H9 (cell line): ENCODE measurements at regions not wholly inside any gene's neighbourhood (a gene's known extent, or its start where the extent isn't known, plus 50 kb on each side); places are given as distances from the start of the nearest gene placed in this dataset.

Experiments
- DNase-seq: peaks from one replicate; pipeline ENCODE4 v3.0.0-alpha.2; 2017
- H2AFZ ChIP-seq: one replicate; pipeline ENCODE4 v1.6.1; 2013; ENCODE audit warnings: mild to moderate bottlenecking, low read length, control low read depth, moderate library complexity
- H2AK5ac ChIP-seq: 2 replicates; pipeline ENCODE4 v1.6.1; 2013; ENCODE audit warnings: low read length, control low read depth, mixed read lengths; ENCODE audit not compliant: insufficient read length
- H2BK120ac ChIP-seq: one replicate; pipeline ENCODE4 v1.6.1; 2013; ENCODE audit warnings: low read depth, mild to moderate bottlenecking, low read length, control low read depth, inconsistent platforms; ENCODE audit not compliant: poor library complexity, severe bottlenecking
- H2BK12ac ChIP-seq: 2 replicates; pipeline ENCODE4 v1.6.1; 2013; ENCODE audit warnings: low read length, control low read depth, mixed read lengths, low read depth; ENCODE audit not compliant: insufficient read length
- H2BK15ac ChIP-seq: 2 replicates; pipeline ENCODE4 v1.6.1; 2013; ENCODE audit warnings: low read depth, low read length, control low read depth
- H2BK20ac ChIP-seq: one replicate; pipeline ENCODE4 v1.6.1; 2013; ENCODE audit warnings: low read depth, mild to moderate bottlenecking, low read length, control low read depth, inconsistent platforms; ENCODE audit not compliant: poor library complexity, severe bottlenecking
- H2BK5ac ChIP-seq: 2 replicates; pipeline ENCODE4 v1.6.1; 2013; ENCODE audit warnings: low read length, control low read depth, mixed read lengths; ENCODE audit not compliant: insufficient read length
- H3K14ac ChIP-seq: 2 replicates; pipeline ENCODE4 v1.6.1; 2013; ENCODE audit warnings: low read length, control low read depth; ENCODE audit not compliant: insufficient read depth
- H3K18ac ChIP-seq: 2 replicates; pipeline ENCODE4 v1.6.1; 2013; ENCODE audit warnings: low read depth, mild to moderate bottlenecking, mixed read lengths, low read length, control low read depth; ENCODE audit not compliant: insufficient read length
- H3K23ac ChIP-seq: 2 replicates; pipeline ENCODE4 v1.6.1; 2013; ENCODE audit warnings: low read length, control low read depth, mixed read lengths, low read depth; ENCODE audit not compliant: insufficient read length
- H3K23me2 ChIP-seq: 2 replicates; pipeline ENCODE4 v1.6.1; 2013; ENCODE audit warnings: low read depth, mild to moderate bottlenecking, mixed read lengths, low read length, control low read depth; ENCODE audit not compliant: insufficient read length, poor library complexity, severe bottlenecking
- H3K27ac ChIP-seq: 2 replicates; pipeline ENCODE4 v1.5.1; 2013; ENCODE audit warnings: low read length, control low read depth, mixed read lengths, low read depth; ENCODE audit not compliant: insufficient read length
- H3K27me3 ChIP-seq: 2 replicates; pipeline ENCODE4 v1.6.1; 2013; ENCODE audit warnings: low read length, control low read depth, inconsistent platforms; ENCODE audit not compliant: insufficient read depth
- H3K4ac ChIP-seq: 2 replicates; pipeline ENCODE4 v1.6.1; 2013; ENCODE audit warnings: low read depth, mild to moderate bottlenecking, control low read depth, inconsistent platforms, low read length, moderate library complexity
- H3K4me1 ChIP-seq: 2 replicates; pipeline ENCODE4 v1.6.1; 2013; ENCODE audit warnings: low read length, control low read depth, inconsistent platforms; ENCODE audit not compliant: insufficient read depth
- H3K4me2 ChIP-seq: 2 replicates; pipeline ENCODE4 v1.6.1; 2013; ENCODE audit warnings: low read length, control low read depth, mixed read lengths; ENCODE audit not compliant: insufficient read length, insufficient read depth
- H3K56ac ChIP-seq: 2 replicates; pipeline ENCODE4 v1.6.1; 2013; ENCODE audit warnings: low read depth, mild to moderate bottlenecking, mixed read lengths, low read length, control low read depth; ENCODE audit not compliant: insufficient read length
- H3K79me1 ChIP-seq: 2 replicates; pipeline ENCODE4 v1.6.1; 2013; ENCODE audit warnings: low read depth, mild to moderate bottlenecking, moderate library complexity, low read length, control low read depth, inconsistent platforms; ENCODE audit not compliant: insufficient read depth, poor library complexity, severe bottlenecking
- H3K79me2 ChIP-seq: 2 replicates; pipeline ENCODE4 v1.6.1; 2013; ENCODE audit warnings: low read length, control low read depth, inconsistent platforms; ENCODE audit not compliant: insufficient read depth
- H3K9ac ChIP-seq: 2 replicates; pipeline ENCODE4 v1.6.1; 2013; ENCODE audit warnings: low read length, control low read depth, mixed read lengths; ENCODE audit not compliant: insufficient read length; ENCODE audit errors: extremely low read depth
- H3K9me3 ChIP-seq: one replicate; pipeline ENCODE4 v1.6.1; 2013; ENCODE audit warnings: low read depth, low read length, inconsistent platforms; ENCODE audit not compliant: control insufficient read depth
- H3T11ph ChIP-seq: one replicate; pipeline ENCODE4 v1.6.1; 2013; ENCODE audit warnings: mild to moderate bottlenecking, low read length, control low read depth, inconsistent platforms
- H4K20me1 ChIP-seq: one replicate; pipeline ENCODE4 v1.6.1; 2013; ENCODE audit not compliant: control insufficient read depth, insufficient read length, insufficient read depth
- H4K5ac ChIP-seq: 2 replicates; pipeline ENCODE4 v1.6.1; 2013; ENCODE audit warnings: low read depth, mild to moderate bottlenecking, mixed read lengths, low read length, control low read depth; ENCODE audit not compliant: insufficient read length
- H4K8ac ChIP-seq: replicated peaks from 2 replicates; pipeline ENCODE4 v1.6.1; 2013; ENCODE audit warnings: low read length, control low read depth, mixed read lengths, low read depth; ENCODE audit not compliant: insufficient read length
- H4K91ac ChIP-seq: 2 replicates; pipeline ENCODE4 v1.6.1; 2013; ENCODE audit warnings: low read depth, mild to moderate bottlenecking, moderate library complexity, mixed read lengths, low read length, control low read depth; ENCODE audit not compliant: insufficient read length
- H3K27ac Mint-ChIP-seq, 3 experiments: 2 replicates in 2 of 3; 3 replicates in 1 of 3; pipeline ENCODE4 v1.8.0; 2020 to 2021; ENCODE audit warnings: mixed read lengths in 3 of 3, mild to moderate bottlenecking in 1 of 3, moderate library complexity in 1 of 3
- H3K27me3 Mint-ChIP-seq: 2 replicates; pipeline ENCODE4 v1.8.0; 2021; ENCODE audit warnings: low read depth, mild to moderate bottlenecking, moderate library complexity, mixed read lengths
- H3K36me3 Mint-ChIP-seq, 3 experiments: 2 replicates in 2 of 3; 3 replicates in 1 of 3; pipeline ENCODE4 v1.8.0; 2020 to 2021; ENCODE audit warnings: low read depth in 3 of 3, mixed read lengths in 3 of 3; ENCODE audit not compliant: insufficient read depth in 1 of 3
- H3K4me1 Mint-ChIP-seq, 2 experiments: 2 replicates each; pipeline ENCODE4 v1.8.0; 2020; ENCODE audit warnings: mixed read lengths in 2 of 2
- H3K4me3 Mint-ChIP-seq, 2 experiments: 2 replicates in 1 of 2; 3 replicates in 1 of 2; pipeline ENCODE4 v1.8.0; 2020 to 2021; ENCODE audit warnings: mild to moderate bottlenecking in 2 of 2, mixed read lengths in 2 of 2, moderate library complexity in 1 of 2
- H3K9me3 Mint-ChIP-seq, 2 experiments: 2 replicates in 1 of 2; 3 replicates in 1 of 2; pipeline ENCODE4 v1.8.0; 2020; ENCODE audit warnings: mild to moderate bottlenecking in 2 of 2, mixed read lengths in 2 of 2, moderate library complexity in 1 of 2
- WGBS: extraction: QIAGEN DNeasy Blood & Tissue Kit; methylation state at CpG from one replicate; pipeline ENCODE4 v1.1.7; 2013; ENCODE audit warnings: missing lambda C conversion rate, low lambda C conversion rate, mixed read lengths; ENCODE audit not compliant: insufficient read length; ENCODE audit errors: extremely low coverage; 5-methylcytosine and 5-hydroxymethylcytosine counted together
- TF ChIP-seq, protein P1 (sequence below): fragments of 200-600 bp; sonication (generic); conservative IDR thresholded peaks from 3 replicates; pipeline ENCODE4 v1.8.0; 2021; ENCODE audit warnings: antibody characterized with exemption, mild to moderate bottlenecking

DNA sequence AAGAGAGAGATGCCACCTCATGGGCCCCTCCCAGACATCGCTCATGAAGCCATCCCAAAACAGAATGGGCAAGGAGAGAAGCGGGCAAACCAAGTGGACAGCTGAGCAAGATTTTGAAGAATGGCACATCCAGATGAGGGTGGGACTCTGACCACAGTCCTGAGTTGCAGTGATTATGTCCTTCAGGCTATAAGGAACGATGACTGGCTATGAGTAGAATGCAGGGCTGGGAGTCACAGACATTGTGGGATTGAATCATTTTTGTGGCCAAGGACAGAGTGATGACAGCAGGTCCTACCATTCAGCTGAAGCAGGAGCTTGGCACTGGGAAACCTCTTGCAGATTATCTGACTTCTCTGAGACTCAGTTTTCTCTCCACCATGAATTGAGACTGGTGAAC lies 245.7 kb upstream of the SLC30A5 start:
- no peak overlapping the region for H4K8ac ChIP-seq
- no peak overlapping the region for H2BK12ac ChIP-seq
- WGBS, result no CpG with 5 or more reads among the region's 3 CpGs
- no peak overlapping the region for H2AK5ac ChIP-seq
- no peaks in the 10 kb centered on the region for H3K27me3 ChIP-seq
- no peak overlapping the region for H3K27ac ChIP-seq
- H3K79me2 ChIP-seq, result no peaks in the 10 kb centered on the region
- no peak overlapping the region for H2BK20ac ChIP-seq
- no peak overlapping the region for H3K4me3 Mint-ChIP-seq
- no peak overlapping the region for H3K56ac ChIP-seq
- no peak overlapping the region for H3K9ac ChIP-seq
- no peaks in the 10 kb centered on the region for H3K79me1 ChIP-seq
- no peak overlapping the region for H2BK120ac ChIP-seq
- H3K18ac ChIP-seq, result no peak overlapping the region
- H3K23me2 ChIP-seq, result no peaks in the 10 kb centered on the region
- H3K23ac ChIP-seq, result no peak overlapping the region
- no peak overlapping the region for H4K91ac ChIP-seq
- H3K4me1 Mint-ChIP-seq, result peaks cover 11 to 12% of the 10 kb centered on the region in 2 experiments
- H3K9me3 ChIP-seq, result no peaks in the 10 kb centered on the region
- peaks cover 3% of the 10 kb centered on the region; the same call in 1 of the 2 replicates for H3K4me1 ChIP-seq
- H3K27me3 Mint-ChIP-seq, result no peaks in the 10 kb centered on the region
- DNase-seq, result no peak
- H3K36me3 Mint-ChIP-seq, result no peaks in the 10 kb centered on the region
- H3K9me3 Mint-ChIP-seq, result no peaks in the 10 kb centered on the region
- H2BK5ac ChIP-seq, result no peak overlapping the region
- H2BK15ac ChIP-seq, result no peak overlapping the region
- no peaks in the 10 kb centered on the region for H4K20me1 ChIP-seq
- no peak overlapping the region for H3K4ac ChIP-seq
- H3T11ph ChIP-seq, result no peak overlapping the region
- H3K4me2 ChIP-seq, result no peak overlapping the region
- TF ChIP-seq, protein P1, sequence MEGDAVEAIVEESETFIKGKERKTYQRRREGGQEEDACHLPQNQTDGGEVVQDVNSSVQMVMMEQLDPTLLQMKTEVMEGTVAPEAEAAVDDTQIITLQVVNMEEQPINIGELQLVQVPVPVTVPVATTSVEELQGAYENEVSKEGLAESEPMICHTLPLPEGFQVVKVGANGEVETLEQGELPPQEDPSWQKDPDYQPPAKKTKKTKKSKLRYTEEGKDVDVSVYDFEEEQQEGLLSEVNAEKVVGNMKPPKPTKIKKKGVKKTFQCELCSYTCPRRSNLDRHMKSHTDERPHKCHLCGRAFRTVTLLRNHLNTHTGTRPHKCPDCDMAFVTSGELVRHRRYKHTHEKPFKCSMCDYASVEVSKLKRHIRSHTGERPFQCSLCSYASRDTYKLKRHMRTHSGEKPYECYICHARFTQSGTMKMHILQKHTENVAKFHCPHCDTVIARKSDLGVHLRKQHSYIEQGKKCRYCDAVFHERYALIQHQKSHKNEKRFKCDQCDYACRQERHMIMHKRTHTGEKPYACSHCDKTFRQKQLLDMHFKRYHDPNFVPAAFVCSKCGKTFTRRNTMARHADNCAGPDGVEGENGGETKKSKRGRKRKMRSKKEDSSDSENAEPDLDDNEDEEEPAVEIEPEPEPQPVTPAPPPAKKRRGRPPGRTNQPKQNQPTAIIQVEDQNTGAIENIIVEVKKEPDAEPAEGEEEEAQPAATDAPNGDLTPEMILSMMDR, result no peak
- H2AFZ ChIP-seq, result no peak overlapping the region
- no peak overlapping the region for H4K5ac ChIP-seq
- H3K27ac Mint-ChIP-seq, result no peak overlapping the region
- H3K14ac ChIP-seq, result no peak overlapping the region
